Hematopoietic multipotent progenitor cell (in vitro differentiated cells): ENCODE measurements at regions not wholly inside any gene's neighbourhood (a gene's known extent, or its start where the extent isn't known, plus 50 kb on each side); places are given as distances from the start of the nearest gene placed in this dataset.

ENCODE experiments used
- DNase-seq, 3 donors: peaks; one replicate each; pipeline ENCODE4 v3.0.0-alpha.2; 2011 to 2015; ENCODE audit warnings: low read depth in 2 of 3, low spot score in 2 of 3

GRCh38 chr7:98467570-98468312, 66.9 kb upstream of the BAIAP2L1 start:
- no peak for DNase-seq

DNA sequence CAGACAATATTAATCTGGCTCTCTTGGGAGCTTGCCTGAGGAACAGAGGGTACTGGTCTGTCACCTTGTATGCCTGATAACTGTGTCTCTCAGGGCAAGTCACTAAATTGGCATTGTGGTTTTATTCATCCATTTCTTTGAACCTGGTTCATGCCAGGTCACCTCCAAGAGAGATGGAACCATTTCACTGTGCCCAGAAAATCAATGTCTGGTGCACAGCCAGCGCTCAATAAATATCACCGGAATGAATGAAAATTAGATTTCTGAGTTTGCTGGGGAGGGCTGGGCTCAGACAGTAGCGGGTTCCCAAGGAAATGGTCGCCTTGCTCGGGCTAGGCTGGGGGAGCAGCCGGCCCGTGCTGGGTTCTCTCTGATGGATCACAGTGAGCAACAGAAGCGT, 64.1 kb upstream of the BAIAP2L1 start:
- DNase-seq: no peak

DNA sequence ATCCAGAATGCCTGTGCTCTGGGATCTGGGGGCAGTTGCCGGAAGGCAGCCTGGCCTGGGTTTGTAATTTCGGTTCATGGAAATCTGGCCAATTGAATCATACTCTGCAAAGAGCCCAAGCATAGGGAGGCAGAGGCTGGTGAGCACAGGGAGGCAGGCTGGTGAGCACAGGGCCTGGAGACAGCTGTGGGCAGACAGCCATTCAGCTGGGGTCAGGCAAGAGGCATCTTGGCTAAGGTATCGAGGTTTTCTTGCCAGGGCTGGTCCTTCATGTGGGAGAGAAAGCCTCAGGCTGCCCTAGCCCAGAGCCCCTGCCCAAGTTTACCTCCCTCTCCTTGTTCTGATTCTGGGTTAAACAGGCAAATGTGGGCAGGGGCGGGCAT, 63.7 kb upstream of the BAIAP2L1 start:
- DNase-seq: no peak

DNA sequence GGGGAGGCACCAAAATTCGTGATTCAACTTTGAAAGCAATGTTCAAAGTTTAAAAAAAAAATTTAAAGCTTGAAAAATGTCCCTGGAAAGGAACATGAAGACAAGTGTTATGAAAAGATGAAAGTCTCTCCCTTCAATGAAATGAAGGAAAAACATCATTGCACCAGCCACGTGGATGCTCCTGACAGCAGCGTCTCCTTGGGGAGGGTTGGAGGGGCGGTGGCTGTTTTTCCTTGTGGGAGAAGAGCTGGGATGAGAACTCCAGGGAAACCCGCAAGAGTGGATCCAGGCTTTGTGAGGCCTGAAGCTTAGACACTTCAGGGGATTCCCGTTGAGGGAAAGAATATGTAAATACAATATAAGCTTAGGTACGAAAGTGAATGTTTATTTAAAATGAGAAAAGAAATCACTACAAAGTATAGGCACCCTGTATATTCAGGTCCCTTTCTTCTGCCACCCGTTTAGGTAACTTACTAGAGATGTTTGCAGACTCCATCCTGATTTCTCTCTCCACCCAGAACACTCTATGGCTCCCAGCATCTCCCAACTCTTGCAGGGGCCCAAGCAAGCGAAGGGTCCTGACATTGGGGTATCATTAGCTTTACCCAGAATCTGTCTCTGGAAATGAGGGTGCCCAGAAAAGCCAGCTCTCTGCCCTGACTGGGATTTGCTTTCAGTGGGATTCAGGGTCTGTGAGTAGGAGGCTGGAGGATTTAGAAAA, 63.1 kb upstream of the BAIAP2L1 start:
- DNase-seq: no peak

DNA sequence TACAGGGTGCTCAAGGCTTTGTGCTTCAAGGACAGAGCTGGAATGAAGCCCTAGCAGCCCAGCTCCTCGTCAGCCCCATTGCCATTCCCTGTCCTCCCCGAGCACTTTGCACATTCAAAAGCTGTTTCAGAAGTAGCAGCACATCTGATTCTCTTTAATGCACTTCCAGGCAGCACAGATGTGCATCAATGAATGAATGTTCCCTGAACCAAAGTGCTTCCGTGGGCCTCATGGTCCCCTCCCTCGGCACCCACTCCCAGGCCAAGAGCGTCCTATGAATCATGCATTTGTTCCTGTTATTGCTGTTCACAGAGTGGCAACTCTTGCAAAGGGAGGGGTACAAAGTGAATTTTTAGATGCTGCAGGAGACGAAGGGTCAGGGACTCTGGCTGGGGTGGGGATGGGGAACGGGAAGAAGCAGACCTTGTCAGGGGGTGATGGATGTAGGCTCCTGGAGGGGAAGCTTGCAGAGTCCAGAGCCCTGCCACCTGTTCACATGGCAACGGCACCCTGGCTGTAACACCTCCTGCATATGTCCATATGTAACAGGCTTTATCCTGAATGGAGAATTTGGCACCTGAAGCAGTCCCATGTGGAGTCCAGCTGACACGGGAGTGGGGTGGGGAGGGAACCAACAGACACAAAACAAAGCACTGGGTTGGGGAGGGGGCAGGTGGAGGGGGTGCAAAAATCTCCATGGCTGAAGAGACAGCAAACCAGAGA, 62.2 kb upstream of the BAIAP2L1 start:
- no peak for DNase-seq

- no peak for DNase-seq
These were observed 60.0 kb upstream of the BAIAP2L1 start for GRCh38 chr7:98460902-98461301.

- DNase-seq: no peak
These were observed 58.6 kb upstream of the BAIAP2L1 start for GRCh38 chr7:98459529-98459928.

DNA sequence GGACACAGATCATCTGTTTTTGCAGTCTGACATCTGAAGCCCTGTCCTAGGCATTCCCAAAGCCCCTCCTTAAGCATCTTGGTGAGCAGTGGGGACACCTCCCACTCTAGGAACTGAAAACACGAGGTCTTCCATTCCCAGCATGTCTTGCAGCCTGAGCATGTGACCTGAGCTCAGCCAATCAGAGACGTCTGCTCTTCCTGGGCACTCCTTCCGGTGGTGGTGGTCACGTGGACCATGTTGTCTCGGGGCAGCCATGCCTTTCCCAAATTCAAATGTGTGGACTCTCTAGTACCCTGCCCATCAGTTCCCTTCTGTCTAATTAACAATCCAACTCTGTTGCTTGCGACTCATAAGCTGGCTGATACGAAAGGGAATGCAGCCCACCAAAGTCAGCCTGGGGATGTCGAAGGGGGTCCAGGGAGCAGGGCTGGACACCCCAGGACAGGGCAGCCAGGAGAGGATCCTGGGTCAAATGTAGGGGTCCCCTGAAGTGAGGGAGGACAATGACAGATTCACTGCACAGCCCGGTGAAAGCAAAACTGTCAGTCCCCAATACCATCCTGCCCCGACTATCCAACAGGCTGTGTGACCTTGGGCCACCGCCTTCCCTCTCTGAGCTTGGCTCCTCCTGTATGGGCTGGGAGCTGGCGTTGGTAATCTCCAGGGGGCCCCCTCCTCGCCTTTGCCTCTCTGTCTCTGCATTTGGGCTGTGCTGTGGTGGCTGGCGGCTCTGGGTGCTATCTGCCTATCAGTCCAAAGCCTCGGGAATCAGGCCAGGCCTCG, 57.4 kb upstream of the BAIAP2L1 start:
- no peak for DNase-seq

GRCh38 chr7:98456866-98457265, 56.0 kb upstream of the BAIAP2L1 start:
- DNase-seq: no peak

- no peak for DNase-seq
These were observed 51.9 kb upstream of the BAIAP2L1 start for GRCh38 chr7:98452791-98453190.
